Type B pancreatic cell (in vitro differentiated cells): ENCODE measurements at regions not wholly inside any gene's neighbourhood (a gene's known extent, or its start where the extent isn't known, plus 50 kb on each side); places are given as distances from the start of the nearest gene placed in this dataset.

Experiments used
- DNase-seq: peaks from one replicate; pipeline ENCODE4 v3.0.0; 2021; ENCODE audit warnings: mixed read lengths; ENCODE audit not compliant: unreplicated experiment; ENCODE audit errors: extremely low spot score
- H3K27ac Mint-ChIP-seq: 2 replicates; pipeline ENCODE4 v1.8.0; 2021; ENCODE audit warnings: mild to moderate bottlenecking, mixed read lengths
- H3K27me3 Mint-ChIP-seq: 2 replicates; pipeline ENCODE4 v1.8.0; 2021; ENCODE audit warnings: mixed read lengths
- H3K36me3 Mint-ChIP-seq: 2 replicates; pipeline ENCODE4 v1.8.0; 2021; ENCODE audit warnings: mixed read lengths
- H3K4me1 Mint-ChIP-seq: one replicate; pipeline ENCODE4 v1.8.0; 2021; ENCODE audit warnings: mixed read lengths; ENCODE audit not compliant: unreplicated experiment
- H3K4me3 Mint-ChIP-seq: 2 replicates; pipeline ENCODE4 v1.8.0; 2021; ENCODE audit warnings: mild to moderate bottlenecking, mixed read lengths
- H3K9me3 Mint-ChIP-seq: 2 replicates; pipeline ENCODE4 v1.8.0; 2021; ENCODE audit warnings: mixed read lengths
- CTCF ChIP-seq: fragments of 200-600 bp; sonication (generic); conservative IDR thresholded peaks from 2 replicates; pipeline ENCODE4 v1.5.0; 2021; ENCODE audit warnings: antibody characterized with exemption, mild to moderate bottlenecking

DNA sequence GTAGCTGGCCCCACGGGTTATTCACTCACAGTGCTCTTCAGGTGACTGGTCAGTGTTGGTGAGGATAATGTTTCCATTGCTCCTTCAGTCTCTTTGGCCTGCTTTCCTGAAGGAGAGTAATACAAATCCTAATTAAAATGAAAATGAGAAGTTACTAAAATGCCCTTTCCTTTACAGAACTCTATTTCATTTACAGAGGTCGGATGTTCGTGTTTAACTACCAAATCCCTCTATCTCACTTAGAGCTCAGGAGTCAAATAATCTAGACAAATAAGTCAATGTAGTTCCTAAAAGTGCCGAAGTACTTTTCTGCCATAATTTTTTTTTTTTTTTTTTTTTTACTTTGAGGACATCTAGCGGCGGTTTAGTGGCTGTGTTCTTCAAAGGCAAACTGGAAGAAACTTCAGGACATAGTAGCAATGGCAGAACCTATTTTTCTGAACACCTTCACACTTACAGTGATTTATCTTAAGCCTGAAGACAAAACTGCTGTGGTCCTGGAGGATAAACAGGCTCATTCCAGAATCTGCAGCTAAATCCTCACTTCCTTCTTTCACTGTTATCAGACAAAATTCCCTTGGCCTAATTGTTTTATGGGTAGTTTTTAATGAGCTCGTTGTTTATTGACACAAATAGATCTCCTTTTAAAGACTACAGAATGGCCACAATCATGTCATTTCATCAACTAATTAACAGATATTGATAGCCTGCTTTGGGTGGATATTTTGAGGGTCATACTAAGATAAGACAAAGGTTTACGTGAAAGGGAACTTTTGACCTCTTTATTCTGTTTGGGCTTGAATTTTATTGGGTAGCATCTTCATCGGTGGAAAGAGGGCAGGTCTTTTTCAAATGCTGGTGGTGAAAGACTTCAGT lies 207.6 kb upstream of the DMRTA1 start:
- Mint-ChIP-seq H3K4me1 (peaks cover 4% of the 10 kb centered on the region), H3K27ac (no peak overlapping the region), H3K4me3 (peak overlapping the region; percentile 59), H3K36me3 (no peaks in the 10 kb centered on the region), H3K9me3 (no peaks in the 10 kb centered on the region), H3K27me3 (peaks cover 19% of the 10 kb centered on the region)
- no peak for DNase-seq
- peak; percentile 73 for TF ChIP-seq CTCF

DNA sequence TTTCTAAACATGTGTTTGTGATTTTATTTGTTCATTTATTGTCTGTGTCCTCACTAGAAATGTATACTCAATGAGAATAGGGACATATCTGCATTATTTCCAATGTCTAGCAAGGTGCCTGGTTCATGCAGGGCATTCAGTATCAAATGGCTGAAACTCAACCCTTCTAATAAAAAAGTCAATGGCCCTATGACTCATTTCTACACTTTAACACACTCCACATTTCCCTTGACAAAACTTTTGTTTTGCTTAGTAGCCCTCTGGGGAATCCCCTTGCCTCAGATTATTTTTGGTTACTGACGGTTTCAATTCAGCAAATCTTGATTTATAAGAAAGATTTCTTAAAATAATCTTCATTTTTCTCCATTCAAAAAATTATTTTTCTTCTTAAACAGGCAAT lies 206.0 kb upstream of the DMRTA1 start:
- Mint-ChIP-seq H3K36me3 (no peaks in the 10 kb centered on the region), H3K9me3 (no peaks in the 10 kb centered on the region), H3K4me3 (no peak overlapping the region), H3K27me3 (peaks cover 10% of the 10 kb centered on the region), H3K4me1 (peaks cover 4% of the 10 kb centered on the region), H3K27ac (no peak overlapping the region)
- TF ChIP-seq CTCF = no peak
- no peak for DNase-seq

DNA sequence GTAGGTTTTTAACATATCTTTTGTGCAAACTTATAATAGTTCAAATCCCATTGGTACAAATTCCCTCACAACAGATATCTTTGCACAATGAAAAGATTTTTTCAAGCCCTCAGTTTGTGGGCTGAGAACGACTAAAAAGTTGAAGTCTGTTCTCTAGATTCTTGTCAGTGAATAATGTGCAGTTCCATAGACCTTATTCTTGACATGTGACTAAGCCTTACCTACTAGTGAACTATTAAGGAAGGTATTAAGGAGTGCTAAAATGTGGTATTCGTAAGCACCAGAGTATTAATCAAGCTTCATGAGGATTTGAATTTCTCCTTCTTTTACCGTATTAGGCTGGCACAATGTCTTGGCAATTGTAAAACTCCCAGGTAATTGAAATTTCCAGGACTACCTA lies 205.6 kb upstream of the DMRTA1 start:
- Mint-ChIP-seq H3K27ac (no peak overlapping the region), H3K36me3 (no peaks in the 10 kb centered on the region), H3K27me3 (peaks cover 10% of the 10 kb centered on the region), H3K4me1 (peaks cover 4% of the 10 kb centered on the region), H3K4me3 (no peak overlapping the region), H3K9me3 (no peaks in the 10 kb centered on the region)
- DNase-seq = no peak
- no peak for TF ChIP-seq CTCF

DNA sequence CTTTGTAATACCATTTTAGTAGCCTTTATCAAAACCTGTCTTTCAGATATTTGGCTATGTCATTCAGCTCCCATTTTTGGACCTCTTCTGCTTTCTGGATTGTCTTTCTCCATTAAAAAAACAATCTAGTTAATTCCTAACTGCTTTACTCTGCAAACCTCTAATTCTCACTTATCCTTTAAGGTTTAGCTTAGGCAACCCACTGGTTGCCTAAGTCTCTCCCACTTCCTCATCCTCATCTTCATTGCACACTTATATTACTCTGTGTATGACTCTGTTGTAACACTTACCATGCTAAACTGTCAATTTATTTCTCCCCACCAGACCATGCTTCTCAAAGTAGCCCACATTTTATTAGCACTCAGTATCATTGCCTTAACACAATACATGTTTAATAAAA lies 205.0 kb upstream of the DMRTA1 start:
- no peak overlapping the region for H3K4me3 Mint-ChIP-seq

DNA sequence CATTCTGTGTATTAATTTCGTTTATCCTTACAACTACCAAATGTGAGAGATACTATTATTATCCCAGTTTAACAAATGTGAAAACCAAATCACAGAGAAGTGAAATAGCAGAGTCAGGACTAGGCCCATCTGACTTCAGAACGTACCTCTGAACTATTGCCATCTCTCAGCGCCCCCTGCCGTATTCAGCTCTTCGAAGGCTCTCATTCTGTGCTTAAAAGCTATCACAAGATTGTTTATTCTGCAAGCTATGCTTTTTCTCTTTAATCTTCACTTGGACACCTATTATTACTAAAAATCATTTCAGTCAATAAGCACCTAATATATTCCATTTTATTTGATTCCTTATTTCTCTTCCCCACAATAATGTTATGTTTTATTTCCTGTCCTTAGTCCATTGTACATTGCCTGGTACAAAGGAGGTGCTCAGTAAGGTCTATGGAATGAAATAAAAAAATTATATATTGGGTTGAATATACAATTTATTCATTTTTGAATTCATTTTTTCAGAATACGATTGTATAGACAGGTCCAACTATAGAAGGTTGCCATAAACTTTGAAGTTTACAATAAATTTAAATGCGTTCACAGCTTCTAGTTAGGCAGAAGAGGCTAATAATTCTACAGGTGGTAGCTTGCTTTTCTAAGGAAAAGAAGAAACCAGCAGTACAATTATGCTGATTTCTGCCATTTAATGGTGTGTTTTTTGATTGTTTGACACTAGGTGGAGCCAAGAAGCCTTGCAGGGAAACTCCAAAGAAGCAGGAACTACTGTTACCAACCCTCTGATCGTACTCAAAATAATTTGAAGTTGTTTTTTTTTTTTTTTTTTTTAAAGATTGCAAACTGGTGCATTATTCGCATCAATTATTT lies 202.2 kb upstream of the DMRTA1 start:
- no peaks in the 10 kb centered on the region for H3K36me3 Mint-ChIP-seq
- peaks cover 13% of the 10 kb centered on the region for H3K27me3 Mint-ChIP-seq

More for the DNA sequence above, 205.0 kb upstream of the DMRTA1 start:
- Mint-ChIP-seq H3K36me3 (no peaks in the 10 kb centered on the region), H3K27me3 (peaks cover 10% of the 10 kb centered on the region), H3K9me3 (no peaks in the 10 kb centered on the region), H3K27ac (no peak overlapping the region), H3K4me1 (peaks cover 4% of the 10 kb centered on the region)
- TF ChIP-seq CTCF = no peak
- DNase-seq = no peak

More for the DNA sequence above, 202.2 kb upstream of the DMRTA1 start:
- Mint-ChIP-seq H3K4me3 (no peak overlapping the region), H3K4me1 (no peaks in the 10 kb centered on the region), H3K9me3 (peaks cover 4% of the 10 kb centered on the region), H3K27ac (no peak overlapping the region)
- peak; percentile 69 for TF ChIP-seq CTCF
- DNase-seq = no peak
